ENCODE measurements at regions not wholly inside any gene's neighbourhood (a gene's known extent, or its start where the extent isn't known, plus 50 kb on each side); places are given as distances from the start of the nearest gene placed in this dataset.
A peak's percentile ranks its signal among the peaks of the same experiment; 100 is the strongest.

DNA sequence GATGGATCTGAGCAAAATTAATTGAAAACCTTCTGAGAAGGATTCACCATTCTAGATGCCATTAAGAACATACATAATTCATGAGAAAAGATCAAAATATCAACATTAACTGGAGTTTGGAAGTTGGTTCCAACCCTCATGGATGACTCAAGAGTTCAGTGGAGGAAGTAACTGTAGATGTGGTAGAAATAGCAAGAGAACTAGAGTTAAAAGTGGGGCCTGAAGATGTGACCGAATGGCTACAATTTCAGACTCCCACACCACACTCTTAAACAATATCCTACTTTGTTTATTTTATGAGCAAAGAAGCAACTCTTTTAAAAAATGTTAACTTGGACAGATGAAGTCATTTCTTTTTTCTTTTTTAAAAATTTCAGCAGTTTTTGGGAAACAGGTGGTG lies 354.3 kb downstream of the KLF12 start:
- DNase-seq: no peak

DNA sequence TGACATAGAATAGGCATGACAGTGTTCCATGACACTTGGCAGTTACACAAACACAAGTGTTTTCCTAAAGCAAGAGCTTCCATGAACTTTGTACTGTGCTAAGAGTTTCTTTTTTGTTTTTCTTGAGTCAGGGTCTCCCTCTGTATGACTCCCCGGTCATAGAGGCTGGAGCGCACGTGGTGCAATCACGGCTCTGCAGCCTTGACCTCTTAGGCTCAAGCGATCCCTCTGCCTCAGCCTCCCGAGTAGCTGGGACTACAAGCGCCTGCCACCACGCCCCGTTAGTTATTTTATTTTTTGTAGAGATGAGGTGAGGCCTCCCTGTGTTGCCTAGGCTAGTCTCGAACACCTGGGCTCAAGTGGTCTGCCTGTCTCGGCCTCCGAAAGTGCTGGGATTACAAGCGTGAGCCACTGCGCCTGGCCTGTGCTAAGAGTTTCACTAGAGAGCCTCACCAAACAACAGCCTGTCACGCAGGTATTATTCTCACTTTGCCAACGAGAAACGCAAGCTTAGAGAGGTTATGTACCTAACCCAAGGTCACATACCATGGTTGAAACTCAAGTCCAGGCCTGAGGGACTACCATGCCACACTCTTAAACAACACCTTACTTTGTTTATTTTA lies 355.9 kb downstream of the KLF12 start:
- DNase-seq: no peak

DNA sequence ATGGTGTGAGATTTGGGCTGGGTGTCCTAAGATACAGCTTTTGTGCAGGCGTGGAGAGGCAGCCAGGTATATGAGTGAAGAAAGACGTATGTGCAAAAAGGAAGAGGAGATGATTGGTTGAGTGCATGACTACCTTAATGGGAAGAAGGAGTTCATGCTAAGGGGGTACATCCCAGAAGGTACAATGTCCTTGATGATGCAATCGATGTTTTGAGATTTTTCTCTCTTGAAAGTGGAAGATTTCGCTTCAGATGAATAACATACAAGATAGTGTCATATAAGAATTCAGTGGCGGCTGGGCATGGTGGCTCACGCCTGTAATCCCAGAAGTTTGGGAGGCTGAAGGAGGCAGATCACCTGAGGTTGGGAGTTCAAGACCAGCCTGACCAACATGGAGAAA lies 357.1 kb downstream of the KLF12 start:
- no peak for DNase-seq

DNA sequence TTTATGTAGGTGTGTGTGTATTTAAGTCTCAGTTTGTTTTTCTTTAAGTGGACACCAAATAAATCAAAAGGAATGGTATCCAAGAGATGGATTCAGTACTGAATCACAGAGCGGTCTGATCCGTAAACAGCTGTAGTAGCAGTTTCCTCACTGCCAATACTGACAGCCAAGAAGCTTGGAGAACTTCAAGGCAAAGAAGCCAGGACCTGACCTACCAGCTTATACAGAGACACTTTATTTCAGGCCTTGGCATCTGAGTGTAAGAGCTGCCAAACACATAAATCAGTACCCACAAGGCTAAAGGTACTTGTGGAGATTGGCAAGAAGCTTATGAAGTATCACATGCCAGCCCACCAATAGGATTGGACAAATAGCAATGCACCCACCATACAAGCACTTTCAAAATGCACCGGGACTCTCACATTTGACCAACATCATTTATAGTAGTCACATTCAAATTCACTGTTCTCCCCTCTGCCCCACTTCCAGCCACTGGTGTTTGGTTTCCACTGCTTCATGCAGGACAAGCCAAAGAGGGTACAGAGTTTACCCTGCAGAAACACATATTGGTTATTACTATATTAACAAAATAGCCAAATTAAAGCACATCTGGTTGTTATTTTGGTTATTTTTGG lies 357.9 kb downstream of the KLF12 start:
- peak; percentile 24 for DNase-seq

DNA sequence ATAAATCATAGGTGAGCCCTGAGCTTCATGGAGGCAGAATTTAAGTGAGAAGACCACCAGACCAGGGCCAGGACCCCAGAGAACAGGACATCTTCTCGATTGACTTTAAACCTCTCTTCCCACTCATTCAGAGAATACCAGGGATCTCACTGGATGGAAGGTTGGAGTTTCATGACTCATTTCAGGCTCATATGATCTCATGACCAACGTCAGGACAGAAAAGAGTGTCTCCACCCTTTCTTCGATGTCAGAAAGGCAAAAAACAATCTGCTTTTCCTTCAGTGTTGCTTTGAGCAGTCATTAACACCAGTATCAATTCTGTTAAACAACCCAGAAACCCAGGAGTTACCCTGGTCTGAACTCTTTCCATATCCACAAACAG lies 361.0 kb downstream of the KLF12 start:
- no peak for DNase-seq

DNA sequence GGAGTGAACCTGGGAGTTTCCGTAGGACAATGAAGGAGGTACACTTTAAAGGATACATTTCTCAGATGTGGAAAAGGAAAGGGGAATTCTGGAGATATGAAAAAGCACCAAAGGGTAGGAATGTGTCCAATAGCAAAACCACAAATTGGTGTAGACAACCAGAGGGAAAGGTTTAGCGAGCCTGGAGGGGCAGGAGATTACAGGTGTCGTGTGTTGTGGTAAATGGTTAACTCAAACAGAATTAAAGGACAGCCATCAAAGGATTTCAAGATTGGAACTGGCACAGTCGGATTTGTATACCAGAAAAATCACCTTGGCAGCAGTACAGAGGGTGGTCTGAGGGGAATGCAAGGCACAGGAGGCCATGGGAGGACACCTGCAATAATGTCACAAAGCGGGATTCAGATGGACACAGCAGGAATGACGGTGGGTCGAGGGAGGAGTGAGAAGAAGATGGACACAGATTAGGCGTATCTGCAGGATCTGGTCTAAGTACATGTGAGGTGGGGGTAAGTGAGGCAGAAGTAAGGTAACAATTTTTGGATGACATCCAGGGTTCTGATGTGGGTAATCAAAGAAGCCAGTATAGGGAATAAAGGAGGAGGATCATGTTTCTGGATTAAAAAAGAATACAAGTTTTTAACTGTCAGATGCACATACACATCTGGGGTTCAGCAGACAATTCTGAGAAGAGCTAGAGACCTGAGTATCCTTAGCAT lies 361.6 kb downstream of the KLF12 start:
- no peak for DNase-seq

DNA sequence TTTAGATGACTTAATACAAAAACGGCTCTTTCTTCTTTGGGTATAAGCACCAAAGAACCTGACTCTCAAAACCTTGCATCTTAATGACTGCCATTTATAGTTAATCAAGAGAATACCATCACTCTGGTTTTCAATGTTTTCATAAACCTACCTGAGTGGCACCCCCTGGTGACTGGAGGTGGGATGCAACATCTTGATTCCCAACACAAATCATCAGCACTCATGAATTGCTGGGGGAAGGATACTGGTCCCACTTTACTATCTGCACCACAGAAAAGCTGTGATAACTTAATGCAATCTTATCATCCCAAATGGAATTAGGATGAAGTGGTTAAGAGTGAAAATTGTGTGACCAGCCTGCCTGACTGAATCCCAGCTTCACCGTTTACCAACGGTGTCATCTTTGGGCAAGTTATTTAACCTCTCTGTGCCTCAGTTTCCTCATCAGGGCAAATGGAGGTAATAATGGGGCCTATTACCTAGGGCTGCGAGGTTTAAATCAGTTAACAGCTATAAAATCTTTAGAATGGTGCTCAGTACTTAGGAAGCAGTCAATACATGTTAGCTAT lies 366.4 kb downstream of the KLF12 start:
- no peak for DNase-seq

DNA sequence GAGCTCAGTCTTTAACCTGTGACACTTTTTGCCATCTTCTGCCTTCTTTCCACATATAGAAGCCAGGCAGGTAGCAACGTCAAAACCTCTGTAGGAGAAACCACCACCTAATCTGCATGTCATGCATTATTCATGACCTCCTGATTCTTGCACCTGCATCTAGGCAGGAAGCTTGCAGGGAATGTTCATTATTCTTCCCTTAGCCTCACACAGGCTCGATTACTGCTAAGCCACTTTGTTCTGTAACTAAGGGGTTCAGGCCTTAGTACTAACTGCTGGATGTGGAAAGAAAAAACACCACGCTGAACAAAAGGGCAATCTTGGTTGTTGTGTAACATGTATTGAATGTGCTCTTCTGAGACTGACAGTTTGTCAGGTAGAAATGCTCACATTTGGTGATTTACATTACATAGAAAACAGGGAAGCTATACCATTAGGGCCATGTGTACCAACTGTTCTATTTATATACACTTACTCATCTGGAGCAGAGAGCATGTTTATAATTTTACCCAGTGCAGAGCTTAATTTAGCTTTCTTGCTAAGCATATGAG lies 366.9 kb downstream of the KLF12 start:
- peak; percentile 23 for DNase-seq

DNA sequence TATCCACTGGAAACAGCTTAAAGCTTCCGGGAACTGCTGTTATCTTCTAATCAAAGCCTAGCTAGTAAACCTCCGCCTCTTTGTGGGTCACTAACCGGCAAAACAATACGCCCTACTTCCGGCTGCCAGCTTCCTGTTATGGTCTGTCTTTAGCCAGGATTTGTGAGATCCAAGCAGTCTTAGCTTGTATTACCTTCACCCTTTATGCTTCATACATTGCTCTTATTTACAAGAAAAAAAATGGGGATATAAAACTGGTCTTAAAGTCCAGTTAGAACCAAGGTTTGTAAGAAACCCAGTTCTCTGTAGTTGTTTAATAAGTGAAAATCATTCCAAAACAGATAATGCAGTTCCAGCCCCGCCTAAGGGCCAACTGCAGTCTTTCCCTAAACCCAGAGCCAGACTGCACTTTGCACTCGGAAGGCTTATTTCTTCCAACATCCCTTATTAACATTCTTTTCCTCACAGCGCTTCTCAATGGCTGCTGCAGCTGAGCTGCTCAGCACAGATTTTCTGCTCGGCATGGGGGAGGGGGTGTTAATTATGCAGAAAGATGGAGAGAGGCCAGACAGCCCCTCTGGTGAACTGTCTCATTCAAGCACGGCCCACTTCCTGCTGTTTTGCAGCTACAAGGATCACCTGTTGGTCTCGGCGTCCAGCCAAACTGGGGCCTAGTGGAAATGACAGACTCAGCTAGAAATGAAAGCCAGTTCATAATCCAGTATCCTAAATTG lies 368.4 kb downstream of the KLF12 start:
- DNase-seq: peak; percentile 76

DNA sequence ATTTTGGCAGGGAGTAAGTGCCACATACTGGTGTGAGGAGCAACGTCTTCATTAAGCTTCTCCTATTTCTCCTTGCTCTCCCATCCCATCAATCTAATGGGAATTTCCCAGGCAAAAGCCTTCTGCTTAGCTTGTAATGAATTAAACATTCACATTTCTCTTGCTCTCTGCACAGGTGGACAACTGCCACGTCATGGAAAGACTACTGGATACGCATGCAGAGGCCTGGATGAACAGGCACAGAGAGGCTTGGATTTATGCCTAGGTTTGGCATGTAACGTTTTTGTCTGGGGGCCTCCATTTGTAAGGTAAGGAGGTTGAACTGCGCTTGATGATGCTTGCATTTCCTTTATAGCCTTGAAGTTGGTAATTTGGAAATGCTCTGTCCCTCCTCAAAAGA lies 374.8 kb downstream of the KLF12 start:
- DNase-seq: no peak

DNA sequence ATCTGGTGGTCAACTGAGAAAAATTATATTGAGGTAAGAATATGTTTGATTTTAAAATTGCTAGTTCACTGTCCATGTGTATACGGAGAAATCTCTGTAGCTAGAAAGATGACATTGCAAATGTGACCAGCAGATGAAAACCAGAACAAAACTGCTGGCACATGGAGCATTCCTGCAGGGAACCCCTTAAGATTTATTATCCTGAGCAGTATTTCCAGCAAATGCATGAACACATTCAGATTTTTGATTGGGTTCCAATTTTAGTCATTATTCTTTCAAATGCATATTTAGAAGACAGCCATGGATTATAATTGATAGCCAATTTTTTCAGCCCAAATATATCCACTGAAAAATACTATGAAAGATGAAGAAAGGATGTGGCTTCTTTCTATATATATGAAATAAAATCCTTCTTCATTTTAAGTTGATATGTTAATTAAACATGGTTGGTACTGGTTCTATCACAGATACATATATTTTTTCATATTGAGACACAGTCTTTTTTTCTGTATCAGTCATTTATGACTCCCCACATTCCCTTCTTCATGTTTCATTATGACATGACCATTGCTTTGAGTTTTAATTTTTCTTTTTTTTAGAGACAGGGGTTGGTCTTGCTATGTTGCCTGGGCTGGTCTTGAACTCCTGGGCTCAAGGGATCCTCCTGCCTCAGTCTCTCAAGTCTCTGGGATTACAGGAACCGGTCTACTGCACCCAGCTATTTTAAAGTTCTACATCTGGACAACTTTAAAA lies 376.5 kb downstream of the KLF12 start:
- no peak for DNase-seq

DNA sequence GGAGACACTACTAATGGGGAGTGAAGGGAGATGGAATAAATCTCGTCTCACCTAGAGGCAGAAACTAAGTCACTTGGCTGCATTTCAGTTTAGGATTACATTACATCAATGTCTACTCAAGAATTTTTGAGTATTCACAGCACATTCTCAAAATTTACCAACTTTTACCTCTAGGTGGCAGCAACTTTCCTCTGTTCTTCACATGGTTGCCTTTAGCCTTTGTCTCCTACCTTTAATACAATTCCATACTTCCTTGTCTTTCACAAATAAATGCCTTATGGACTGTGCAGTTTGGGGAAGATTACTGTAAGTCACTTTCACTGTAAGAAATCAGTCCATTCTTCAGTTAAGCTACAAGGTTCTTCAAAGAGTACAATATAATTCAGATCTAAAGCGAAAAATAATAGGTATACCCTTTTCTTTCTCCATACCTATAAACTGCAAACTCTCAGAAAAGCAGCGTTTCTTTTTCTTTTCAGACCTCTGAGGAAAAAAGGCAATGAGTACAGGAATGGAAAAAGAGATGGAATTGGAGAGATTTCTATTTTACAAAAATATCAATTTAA lies 379.4 kb downstream of the KLF12 start:
- peak; percentile 79 for DNase-seq

DNA sequence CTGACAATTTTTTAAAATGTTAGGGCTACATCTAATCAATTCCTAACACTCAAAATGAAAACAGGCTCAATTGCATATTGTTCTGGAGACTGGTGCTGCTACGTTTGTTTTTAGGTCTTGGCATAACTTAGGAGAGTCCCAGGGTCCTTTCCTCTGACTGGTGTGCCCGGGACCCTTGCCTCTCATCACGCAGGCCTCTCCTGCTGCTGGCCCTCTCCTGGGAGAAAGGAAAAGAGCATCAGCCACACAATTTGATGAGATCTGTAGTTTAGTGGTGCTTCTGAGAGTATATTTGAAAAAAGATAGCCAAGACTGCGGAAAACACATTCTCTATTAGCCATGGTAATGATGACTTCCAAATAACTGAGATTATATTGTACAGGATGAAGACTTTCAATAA lies 380.0 kb downstream of the KLF12 start:
- DNase-seq: no peak

DNA sequence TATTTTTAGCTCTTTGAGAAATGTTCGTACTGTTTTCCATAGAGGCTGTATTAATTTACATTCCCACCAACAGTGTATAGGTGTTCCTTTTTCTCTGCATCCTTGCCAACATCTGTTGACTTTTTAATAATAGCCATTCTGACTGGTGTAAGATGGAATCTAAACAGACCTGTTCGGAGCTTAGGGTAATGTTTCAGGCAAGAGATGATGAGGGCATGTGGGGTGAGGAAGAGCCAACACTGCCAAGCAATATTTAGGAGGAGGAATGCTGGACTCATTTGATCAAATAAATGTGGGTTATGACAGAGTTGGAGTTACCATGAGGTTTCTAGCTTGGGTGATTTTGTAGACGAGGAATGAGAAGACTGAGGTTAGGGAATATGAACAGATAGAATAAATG lies 382.9 kb downstream of the KLF12 start:
- DNase-seq: no peak

DNA sequence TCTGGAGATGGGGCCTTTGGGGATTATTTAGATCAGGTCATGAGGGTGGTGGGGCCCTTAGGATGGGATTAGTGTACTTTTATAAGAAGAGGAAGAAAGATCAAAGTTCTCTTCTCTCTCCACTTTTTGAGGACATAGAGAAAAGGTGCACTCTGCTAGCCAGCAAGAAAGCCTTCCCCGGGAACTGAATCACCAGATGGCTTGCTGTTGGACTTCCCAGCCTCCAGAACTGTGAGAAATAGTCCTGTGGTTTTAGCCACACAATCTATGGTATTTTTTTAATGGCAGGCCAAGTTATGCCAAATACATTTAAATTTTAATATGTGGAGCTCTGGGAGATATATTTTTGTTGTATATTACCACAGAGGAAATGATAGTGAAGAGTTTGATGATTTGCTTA lies 385.8 kb downstream of the KLF12 start:
- DNase-seq: no peak

DNA sequence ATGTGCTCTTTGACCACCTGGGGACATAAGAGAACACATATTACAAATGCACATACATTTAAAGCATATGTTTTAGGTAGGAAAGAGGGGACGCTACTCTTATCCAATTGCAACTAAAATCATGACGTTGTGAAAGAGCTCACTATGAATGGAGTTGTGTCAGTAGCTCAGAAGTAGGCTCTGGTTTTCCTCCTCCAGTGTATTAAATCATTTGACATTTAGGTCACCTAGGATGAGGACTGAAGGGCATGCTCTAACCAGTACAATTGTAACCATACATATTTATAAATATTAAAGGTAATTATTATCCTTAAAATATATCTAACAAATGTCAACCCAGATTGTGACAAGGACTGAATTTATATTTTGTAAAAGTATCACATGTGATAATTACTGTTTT lies 389.0 kb downstream of the KLF12 start:
- DNase-seq: no peak

DNA sequence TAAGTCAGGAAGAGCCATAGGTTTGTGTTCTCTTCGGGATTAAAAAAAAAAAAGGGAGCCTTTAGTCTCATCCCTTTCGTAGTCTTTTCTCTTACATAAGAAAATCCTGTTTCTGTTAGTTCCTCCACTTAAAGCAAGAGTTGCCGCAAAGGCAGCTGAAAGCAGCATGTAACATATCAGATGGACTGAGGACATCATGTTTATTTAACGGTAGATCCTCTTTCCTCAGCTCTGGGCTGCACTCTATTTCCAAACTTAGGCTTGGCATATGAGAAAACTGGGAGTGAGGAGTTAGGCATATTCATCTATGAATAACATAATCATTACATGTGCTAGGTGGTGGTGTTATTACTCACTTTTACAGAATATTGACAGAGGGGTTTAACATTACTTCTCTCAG lies 391.2 kb downstream of the KLF12 start:
- DNase-seq: no peak

DNA sequence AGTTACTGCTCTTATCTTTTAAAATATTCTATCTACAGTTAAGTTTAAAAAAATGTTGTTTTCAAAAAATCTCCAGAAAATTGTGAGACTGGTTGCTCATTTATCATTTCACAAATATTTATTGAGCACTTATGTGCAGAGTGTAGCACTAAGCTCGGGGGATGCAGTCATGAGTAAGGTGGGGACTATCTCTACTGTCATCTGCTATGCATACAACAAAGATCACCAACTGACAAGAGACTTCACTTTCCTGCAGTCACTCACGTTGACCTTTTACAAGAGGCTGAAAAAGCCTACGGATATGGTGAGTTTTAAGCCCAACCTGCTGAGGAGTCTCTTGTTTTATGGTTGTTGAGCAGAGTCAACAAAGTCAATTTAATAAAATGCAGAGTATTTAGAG lies 392.5 kb downstream of the KLF12 start:
- no peak for DNase-seq

DNA sequence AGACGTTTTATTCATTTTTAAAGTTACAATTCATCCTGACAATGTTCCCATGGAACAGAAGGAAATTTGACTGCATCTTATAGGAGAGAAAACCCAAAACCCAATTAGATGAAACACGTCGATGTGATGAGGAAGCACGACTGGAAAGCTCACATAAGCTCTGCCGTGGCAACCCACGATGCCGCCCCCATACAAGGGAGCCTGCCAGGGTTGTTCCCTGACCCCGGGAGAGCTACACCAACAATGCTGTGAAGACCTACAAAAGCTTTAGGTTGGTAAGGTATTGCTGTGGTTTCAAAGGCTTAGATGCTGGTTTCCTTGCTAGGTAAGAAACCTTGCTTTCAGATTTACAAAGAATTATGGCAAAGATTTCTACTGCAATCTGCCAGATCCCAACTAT lies 393.1 kb downstream of the KLF12 start:
- no peak for DNase-seq

DNA sequence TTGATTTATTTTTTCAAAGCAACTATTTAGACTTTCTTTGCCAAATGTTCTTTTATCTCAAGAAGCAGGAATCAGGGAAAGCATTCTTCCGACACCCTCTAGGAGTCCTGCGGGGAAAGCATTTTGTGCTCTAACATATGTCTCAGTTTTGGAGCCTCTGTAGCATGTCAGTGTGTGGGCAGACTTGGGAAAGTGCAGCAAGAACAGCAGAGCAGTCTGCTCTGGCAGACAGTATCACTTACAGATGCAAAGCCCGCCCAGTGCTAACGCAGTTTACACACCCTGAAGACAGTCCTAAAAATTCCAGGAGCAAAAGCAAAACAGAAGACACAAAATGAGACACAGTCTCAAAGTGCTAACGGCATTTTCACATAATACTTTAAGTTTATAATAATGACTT lies 393.5 kb downstream of the KLF12 start:
- no peak for DNase-seq

DNA sequence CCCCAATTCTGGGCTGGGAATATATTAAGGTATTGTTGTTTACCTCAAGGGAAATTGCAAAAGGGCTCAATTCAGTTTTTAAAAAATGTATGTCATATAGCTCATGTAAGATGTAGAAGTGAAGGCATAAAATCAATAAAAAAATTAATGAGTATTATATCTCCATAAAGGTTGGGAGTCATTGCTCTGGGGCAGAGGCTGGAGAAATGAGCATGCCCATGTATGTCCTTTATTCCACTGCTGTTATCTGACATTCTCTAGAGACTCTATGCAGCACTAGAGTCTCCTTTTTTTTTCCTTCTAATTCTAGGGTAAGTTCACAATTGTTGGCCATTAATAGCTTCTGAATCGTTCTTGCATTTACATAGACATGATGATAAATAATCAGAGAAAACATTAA lies 394.8 kb downstream of the KLF12 start:
- DNase-seq: no peak

DNA sequence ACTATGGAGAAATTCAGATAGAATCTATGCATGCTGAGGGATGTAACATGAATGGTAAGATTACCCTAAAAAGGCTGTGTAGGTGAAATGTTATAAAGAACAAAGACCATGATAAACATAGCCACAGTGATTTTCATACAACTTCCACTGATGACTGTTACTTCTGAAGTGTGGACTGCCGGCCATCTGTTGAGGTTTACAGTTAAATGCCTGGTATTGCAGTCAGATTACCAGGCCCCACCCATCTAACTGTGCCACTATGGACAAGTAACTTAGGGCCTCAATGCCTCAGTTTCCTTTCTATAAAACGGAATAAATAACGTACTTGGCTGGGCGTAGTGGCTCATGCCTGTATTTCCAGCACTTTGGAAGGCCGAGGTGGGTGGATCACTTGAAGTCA lies 395.6 kb downstream of the KLF12 start:
- no peak for DNase-seq
